Astrocyte (in vitro differentiated cells and primary cell): ENCODE measurements at regions not wholly inside any gene's neighbourhood (a gene's known extent, or its start where the extent isn't known, plus 50 kb on each side); places are given as distances from the start of the nearest gene placed in this dataset.

Source experiments
- DNase-seq: peaks from one replicate; pipeline ENCODE4 v3.0.0-alpha.2; 2010; ENCODE audit warnings: low read depth
- FAIRE-seq: peaks from 2 replicates; lab custom pipeline; 2011; peaks lifted over from hg19 to GRCh38; lab: Jason Lieb, UNC
- H2AFZ ChIP-seq: 2 replicates; pipeline ENCODE4 v1.6.0; 2012; ENCODE audit warnings: low read depth, low read length, inconsistent platforms
- H3K27ac ChIP-seq: 2 replicates; pipeline ENCODE4 v1.5.1; 2011; ENCODE audit warnings: low read depth, low read length, inconsistent platforms
- H3K27me3 ChIP-seq: 2 replicates; pipeline ENCODE4 v1.6.0; 2011; ENCODE audit warnings: low read length, inconsistent platforms; ENCODE audit not compliant: insufficient read depth
- H3K36me3 ChIP-seq: 2 replicates; pipeline ENCODE4 v1.5.1; 2011; ENCODE audit warnings: low read length, inconsistent platforms; ENCODE audit not compliant: insufficient read depth
- H3K4me1 ChIP-seq: 2 replicates; pipeline ENCODE4 v1.5.1; 2011; ENCODE audit warnings: low read length, inconsistent platforms; ENCODE audit not compliant: insufficient read depth
- H3K4me2 ChIP-seq: 2 replicates; pipeline ENCODE4 v1.6.0; 2012; ENCODE audit warnings: low read length, inconsistent platforms
- H3K4me3 ChIP-seq: 2 replicates; pipeline ENCODE4 v1.5.1; 2011; ENCODE audit warnings: low read depth, mild to moderate bottlenecking, low read length, inconsistent platforms; ENCODE audit not compliant: insufficient read depth
- H3K79me2 ChIP-seq: 2 replicates; pipeline ENCODE4 v1.6.0; 2012; ENCODE audit warnings: mild to moderate bottlenecking, low read length, inconsistent platforms; ENCODE audit not compliant: insufficient read depth
- H3K9ac ChIP-seq: 2 replicates; pipeline ENCODE4 v1.6.0; 2012; ENCODE audit warnings: mild to moderate bottlenecking, low read length, inconsistent platforms
- H3K9me3 ChIP-seq: 2 replicates; pipeline ENCODE4 v1.5.1; 2012; ENCODE audit warnings: low read depth, mild to moderate bottlenecking, low read length, inconsistent platforms; ENCODE audit not compliant: insufficient read depth
- H4K20me1 ChIP-seq: 2 replicates; pipeline ENCODE4 v1.6.0; 2012; ENCODE audit warnings: low read length, inconsistent platforms; ENCODE audit not compliant: insufficient read depth
- H3K27ac Mint-ChIP-seq: one replicate; pipeline ENCODE4 v1.8.0; 2021; ENCODE audit warnings: mild to moderate bottlenecking, mixed read lengths; ENCODE audit not compliant: unreplicated experiment
- H3K27me3 Mint-ChIP-seq: one replicate; pipeline ENCODE4 v1.8.0; 2021; ENCODE audit warnings: low read depth, mixed read lengths; ENCODE audit not compliant: unreplicated experiment
- H3K36me3 Mint-ChIP-seq: one replicate; pipeline ENCODE4 v1.8.0; 2021; ENCODE audit warnings: low read depth, mixed read lengths; ENCODE audit not compliant: unreplicated experiment
- H3K4me1 Mint-ChIP-seq: one replicate; pipeline ENCODE4 v1.8.0; 2021; ENCODE audit warnings: low read depth, mixed read lengths; ENCODE audit not compliant: unreplicated experiment
- H3K4me3 Mint-ChIP-seq: one replicate; pipeline ENCODE4 v1.8.0; 2021; ENCODE audit warnings: mild to moderate bottlenecking, moderate library complexity, mixed read lengths; ENCODE audit not compliant: unreplicated experiment
- H3K9me3 Mint-ChIP-seq: one replicate; pipeline ENCODE4 v1.8.0; 2021; ENCODE audit warnings: mild to moderate bottlenecking, mixed read lengths; ENCODE audit not compliant: unreplicated experiment
- EZH2 ChIP-seq: IDR thresholded peaks from 2 replicates; pipeline ENCODE4 v1.6.1; 2012; ENCODE audit warnings: mild to moderate bottlenecking, low read length, inconsistent platforms; ENCODE audit not compliant: insufficient read depth
- TF ChIP-seq, protein P1 (sequence below): IDR thresholded peaks from 2 replicates; pipeline ENCODE4 v1.5.1; 2011; ENCODE audit warnings: low read depth, mild to moderate bottlenecking, inconsistent platforms, low read length, moderate library complexity; ENCODE audit not compliant: insufficient read depth

DNA sequence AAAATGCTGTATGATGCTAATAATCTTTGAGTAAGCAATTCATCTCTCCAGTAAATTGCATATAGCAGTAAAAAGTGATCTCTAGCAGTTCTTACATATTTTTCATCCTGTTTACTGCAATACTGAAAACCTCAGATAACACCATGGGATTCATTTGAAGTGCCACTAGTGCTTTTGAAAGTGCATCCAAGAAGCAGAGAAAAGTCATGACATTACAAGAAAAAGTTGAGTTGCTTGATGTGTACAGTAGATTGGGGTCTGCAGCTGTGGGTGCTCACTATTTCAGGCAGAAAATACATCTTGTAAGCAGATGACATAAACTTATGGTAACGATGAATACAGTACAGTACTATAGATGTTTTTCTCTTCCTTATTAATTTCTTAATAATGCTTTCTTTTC, 1984.9 kb upstream of the LRRTM1 start:
- Histone ChIP-seq H3K79me2 (no peaks in the 10 kb centered on the region), H3K9ac (no peak overlapping the region), H3K4me2 (no peak overlapping the region), H2AFZ (no peak overlapping the region), H4K20me1 (no peaks in the 10 kb centered on the region), H3K4me3 (no peak overlapping the region), H3K27ac (no peak overlapping the region), H3K4me1 (no peaks in the 10 kb centered on the region), H3K9me3 (no peaks in the 10 kb centered on the region), H3K27me3 (no peaks in the 10 kb centered on the region), H3K36me3 (no peaks in the 10 kb centered on the region)
- Mint-ChIP-seq H3K9me3 (no peaks in the 10 kb centered on the region), H3K27ac (no peak overlapping the region), H3K4me1 (no peaks in the 10 kb centered on the region), H3K36me3 (no peaks in the 10 kb centered on the region), H3K4me3 (no peak overlapping the region), H3K27me3 (no peaks in the 10 kb centered on the region)
- TF ChIP-seq EZH2, result no peak
- TF ChIP-seq, protein P1, sequence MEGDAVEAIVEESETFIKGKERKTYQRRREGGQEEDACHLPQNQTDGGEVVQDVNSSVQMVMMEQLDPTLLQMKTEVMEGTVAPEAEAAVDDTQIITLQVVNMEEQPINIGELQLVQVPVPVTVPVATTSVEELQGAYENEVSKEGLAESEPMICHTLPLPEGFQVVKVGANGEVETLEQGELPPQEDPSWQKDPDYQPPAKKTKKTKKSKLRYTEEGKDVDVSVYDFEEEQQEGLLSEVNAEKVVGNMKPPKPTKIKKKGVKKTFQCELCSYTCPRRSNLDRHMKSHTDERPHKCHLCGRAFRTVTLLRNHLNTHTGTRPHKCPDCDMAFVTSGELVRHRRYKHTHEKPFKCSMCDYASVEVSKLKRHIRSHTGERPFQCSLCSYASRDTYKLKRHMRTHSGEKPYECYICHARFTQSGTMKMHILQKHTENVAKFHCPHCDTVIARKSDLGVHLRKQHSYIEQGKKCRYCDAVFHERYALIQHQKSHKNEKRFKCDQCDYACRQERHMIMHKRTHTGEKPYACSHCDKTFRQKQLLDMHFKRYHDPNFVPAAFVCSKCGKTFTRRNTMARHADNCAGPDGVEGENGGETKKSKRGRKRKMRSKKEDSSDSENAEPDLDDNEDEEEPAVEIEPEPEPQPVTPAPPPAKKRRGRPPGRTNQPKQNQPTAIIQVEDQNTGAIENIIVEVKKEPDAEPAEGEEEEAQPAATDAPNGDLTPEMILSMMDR, result no peak
- FAIRE-seq (no peak), DNase-seq (no peak)

DNA sequence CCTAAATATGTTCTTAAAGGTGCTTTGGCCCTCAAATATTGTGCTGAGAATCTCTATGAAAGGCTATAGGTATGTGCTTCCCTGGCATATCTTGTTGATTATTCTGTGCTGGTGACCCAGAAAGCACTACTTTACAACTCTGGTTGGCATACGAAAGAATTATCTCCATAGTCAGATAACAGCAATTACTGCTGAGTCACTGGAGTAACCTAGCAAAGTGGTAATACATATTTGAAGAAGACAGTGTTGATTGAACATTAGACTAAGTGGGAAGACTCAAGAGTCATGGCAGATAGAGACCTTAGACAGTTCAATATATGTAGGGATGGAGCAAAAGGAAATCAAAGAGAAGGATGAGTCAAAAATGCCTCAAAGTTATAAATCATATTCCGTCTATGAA, 1978.5 kb upstream of the LRRTM1 start:
- H3K4me3 ChIP-seq, result no peak overlapping the region
- H3K4me3 Mint-ChIP-seq, result no peak overlapping the region
- no peak overlapping the region for H3K27ac ChIP-seq
- no peaks in the 10 kb centered on the region for H3K27me3 ChIP-seq
- H3K36me3 Mint-ChIP-seq, result no peaks in the 10 kb centered on the region
- H3K9me3 ChIP-seq, result peaks cover 5% of the 10 kb centered on the region
- FAIRE-seq (no peak), DNase-seq (no peak)
- H3K36me3 ChIP-seq, result no peaks in the 10 kb centered on the region
- H3K4me2 ChIP-seq, result no peak overlapping the region
- no peaks in the 10 kb centered on the region for H3K79me2 ChIP-seq
- H3K27ac Mint-ChIP-seq, result no peak overlapping the region
- H2AFZ ChIP-seq, result no peak overlapping the region
- H3K4me1 Mint-ChIP-seq, result no peaks in the 10 kb centered on the region
- no peaks in the 10 kb centered on the region for H4K20me1 ChIP-seq
- H3K4me1 ChIP-seq, result no peaks in the 10 kb centered on the region
- H3K27me3 Mint-ChIP-seq, result no peaks in the 10 kb centered on the region
- H3K9ac ChIP-seq, result no peak overlapping the region
- TF ChIP-seq, protein P1, result no peak
- TF ChIP-seq EZH2, result no peak
- H3K9me3 Mint-ChIP-seq, result no peaks in the 10 kb centered on the region

DNA sequence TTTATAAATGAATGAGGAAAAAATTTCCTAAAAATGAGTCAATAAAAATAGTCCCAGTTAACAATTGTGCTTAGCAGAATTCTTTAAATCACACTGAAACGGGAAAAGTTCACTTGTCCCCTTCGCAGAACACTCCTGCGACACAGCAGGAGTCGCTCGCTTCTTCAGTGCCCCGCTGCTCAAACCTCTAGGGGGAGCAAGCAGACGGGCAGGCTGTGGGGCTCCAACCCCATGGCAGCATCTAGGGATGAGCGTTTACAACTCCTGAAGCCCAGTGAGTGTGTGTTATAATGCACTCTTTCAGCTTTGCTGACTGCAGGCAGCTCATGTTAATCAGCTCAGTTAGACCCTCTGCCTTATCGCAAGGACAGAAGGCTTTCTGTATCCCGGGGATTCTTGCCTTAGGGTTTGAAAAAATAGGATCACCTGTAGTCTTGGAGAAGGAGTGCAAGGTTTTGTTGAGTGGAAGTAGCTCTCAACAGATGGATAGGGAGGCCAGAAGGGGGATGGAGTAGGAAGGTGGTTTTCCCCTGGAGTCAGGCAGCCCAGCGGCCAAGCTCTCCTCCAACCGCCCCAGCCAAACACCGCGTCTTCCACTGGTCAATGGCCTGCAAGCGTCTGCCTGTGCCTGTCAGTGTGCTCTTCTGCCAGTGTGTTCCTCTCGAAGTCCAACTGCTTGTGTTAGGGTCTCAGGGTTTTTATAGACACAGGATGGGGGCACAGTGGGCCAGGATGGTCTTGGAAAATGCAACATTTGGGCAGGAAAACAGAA, 1977.7 kb upstream of the LRRTM1 start:
- Mint-ChIP-seq H3K27ac (no peak overlapping the region), H3K4me1 (peaks cover 1% of the 10 kb centered on the region), H3K27me3 (no peaks in the 10 kb centered on the region), H3K4me3 (no peak overlapping the region), H3K9me3 (no peaks in the 10 kb centered on the region), H3K36me3 (no peaks in the 10 kb centered on the region)
- Histone ChIP-seq H3K79me2 (no peaks in the 10 kb centered on the region), H3K9me3 (peaks cover 5% of the 10 kb centered on the region), H3K4me1 (no peaks in the 10 kb centered on the region), H3K27ac (no peak overlapping the region), H3K27me3 (no peaks in the 10 kb centered on the region), H2AFZ (no peak overlapping the region), H3K36me3 (no peaks in the 10 kb centered on the region), H4K20me1 (no peaks in the 10 kb centered on the region), H3K4me3 (no peak overlapping the region), H3K9ac (no peak overlapping the region), H3K4me2 (no peak overlapping the region)
- FAIRE-seq (no peak), DNase-seq (no peak)
- TF ChIP-seq, protein P1, result no peak
